GM19193 (cell line): ENCODE measurements at regions not wholly inside any gene's neighbourhood (a gene's known extent, or its start where the extent isn't known, plus 50 kb on each side); places are given as distances from the start of the nearest gene placed in this dataset.

Experiments used
- POLR2A ChIP-seq: IDR thresholded peaks from 4 replicates; pipeline ENCODE4 v1.6.1; 2011; ENCODE audit not compliant: insufficient read depth, insufficient read length; ENCODE audit errors: extremely low read depth

DNA sequence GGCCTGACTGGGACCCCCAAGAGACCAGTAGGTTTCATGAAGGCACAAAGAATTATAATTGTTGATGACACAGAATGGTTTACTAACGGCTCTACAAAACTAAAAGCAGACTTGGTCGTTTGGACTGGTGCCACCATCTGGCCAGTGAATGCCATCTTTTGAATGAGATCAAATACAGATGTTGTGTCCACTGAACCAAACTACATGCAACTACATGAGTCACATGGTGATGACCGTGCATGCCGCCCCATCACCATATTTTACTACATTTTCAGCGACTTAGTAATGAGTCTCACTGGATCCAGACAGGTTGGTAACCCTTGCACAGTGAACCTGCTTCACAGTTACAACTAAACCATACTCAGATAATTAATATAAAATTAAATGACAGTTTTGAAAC is 803.3 kb downstream of the DIPK2A start:
- no peak for TF ChIP-seq POLR2A

DNA sequence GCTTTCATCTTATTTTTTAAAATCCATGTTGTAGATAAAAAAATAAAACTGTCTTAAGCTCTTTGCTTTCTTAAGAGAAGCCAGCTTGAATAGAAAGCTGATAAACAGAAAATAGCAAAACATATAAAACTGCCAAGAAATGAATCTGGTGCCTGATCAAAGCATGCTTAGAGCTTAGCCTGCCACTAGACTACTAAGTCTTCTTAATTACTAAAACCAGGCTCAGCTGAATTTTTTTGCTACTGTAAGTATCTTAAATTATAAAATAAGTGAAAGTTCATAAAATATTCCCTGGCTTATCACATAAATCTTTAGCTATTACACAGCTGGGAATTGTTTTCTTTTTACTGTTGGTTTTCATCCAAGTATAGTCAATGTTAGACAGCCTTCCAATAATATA is 803.9 kb downstream of the DIPK2A start:
- TF ChIP-seq POLR2A = no peak

DNA sequence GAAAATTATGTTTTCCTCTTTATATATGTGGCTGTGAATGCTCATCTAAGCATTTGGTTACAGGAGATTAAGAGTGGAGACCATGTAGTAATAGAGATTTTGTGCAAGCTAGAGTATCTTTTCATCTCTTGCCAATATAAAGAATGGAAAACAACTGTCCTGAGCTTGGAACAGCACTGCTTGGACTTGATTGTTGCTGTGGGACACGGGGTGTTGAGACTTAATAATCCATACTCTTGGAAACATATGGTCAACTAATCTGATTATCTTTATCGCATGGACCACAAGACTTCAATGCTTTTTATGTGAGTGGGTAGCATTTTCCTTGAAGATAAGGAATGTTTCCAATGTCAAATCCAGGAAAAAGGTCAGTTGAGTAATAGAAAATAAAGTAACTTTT is 806.3 kb downstream of the DIPK2A start:
- no peak for TF ChIP-seq POLR2A

DNA sequence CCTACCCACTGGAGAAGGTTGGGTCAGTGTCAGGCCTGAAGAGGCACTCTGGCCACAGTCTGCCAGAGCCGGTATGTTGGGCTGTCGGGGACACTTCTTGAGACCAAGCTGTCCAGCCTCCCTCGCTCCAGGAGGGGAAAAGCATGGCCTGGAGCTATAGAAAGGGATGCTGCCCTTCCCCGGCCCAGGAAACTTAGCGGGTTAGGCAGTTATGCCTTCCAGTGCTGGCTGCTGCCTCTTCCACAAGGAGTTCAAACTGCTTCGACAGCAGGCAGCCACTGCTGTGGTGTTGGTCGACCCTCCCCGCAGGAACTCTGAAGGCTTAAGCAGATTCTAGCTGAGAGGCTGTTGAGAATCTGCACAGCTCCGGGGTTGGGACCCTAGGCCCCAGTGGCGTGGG is 819.4 kb downstream of the DIPK2A start:
- no peak for TF ChIP-seq POLR2A

DNA sequence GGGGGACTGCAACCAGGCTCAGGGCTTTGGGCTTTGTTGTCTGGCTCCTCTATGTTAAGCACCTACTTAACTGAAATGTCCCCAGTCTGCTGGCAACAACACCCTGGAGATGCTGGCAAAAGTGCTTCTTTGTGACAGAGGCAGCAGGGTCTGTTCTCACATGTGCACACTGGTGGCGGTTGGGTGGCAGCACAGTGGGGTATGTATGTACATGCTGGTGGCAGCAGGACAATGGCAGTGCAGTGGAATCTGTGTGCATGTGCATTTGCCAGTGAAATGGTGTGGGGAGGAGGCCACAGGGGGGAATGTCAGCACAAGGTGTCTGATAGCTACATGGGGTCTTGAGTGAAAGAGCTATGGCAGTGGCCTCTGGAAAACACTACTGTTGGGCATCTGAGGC is 830.3 kb downstream of the DIPK2A start:
- TF ChIP-seq POLR2A = no peak

DNA sequence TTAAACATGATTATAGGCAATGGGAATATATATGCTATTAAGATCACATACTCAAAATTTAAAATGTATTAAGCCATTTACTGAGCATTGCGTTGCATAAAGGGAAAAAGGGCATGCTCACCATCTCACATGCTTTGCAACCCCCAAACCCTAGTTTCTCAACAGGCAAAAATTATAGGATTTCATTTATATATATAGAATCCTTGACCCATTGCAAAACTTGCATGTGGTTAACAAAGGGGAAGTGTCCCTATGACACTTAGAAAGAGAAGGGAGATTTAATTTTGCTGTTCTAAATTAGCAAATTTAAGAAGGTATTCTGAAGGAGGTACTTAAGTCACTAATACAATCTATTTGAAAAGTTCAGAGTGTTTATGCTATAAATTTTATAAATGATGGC is 837.8 kb downstream of the DIPK2A start:
- no peak for TF ChIP-seq POLR2A

DNA sequence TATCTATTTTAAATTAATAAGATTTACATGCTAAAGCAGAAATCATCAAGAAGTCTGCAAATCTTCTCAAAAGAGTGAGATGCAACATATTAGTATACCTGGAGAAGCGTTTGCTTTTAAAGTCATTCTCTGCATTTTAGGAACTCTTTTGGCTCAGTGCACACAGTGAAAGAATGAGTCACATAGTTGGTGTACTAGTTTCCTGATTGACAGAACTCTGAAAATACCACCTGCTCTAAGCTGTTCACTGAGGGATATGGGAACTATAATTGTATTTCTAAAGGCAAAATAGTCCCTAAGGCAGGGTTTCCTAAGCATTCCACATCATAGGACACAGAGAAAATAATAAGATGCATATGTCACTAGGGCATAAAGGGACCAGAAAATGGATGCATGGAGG is 838.5 kb downstream of the DIPK2A start:
- TF ChIP-seq POLR2A = no peak

DNA sequence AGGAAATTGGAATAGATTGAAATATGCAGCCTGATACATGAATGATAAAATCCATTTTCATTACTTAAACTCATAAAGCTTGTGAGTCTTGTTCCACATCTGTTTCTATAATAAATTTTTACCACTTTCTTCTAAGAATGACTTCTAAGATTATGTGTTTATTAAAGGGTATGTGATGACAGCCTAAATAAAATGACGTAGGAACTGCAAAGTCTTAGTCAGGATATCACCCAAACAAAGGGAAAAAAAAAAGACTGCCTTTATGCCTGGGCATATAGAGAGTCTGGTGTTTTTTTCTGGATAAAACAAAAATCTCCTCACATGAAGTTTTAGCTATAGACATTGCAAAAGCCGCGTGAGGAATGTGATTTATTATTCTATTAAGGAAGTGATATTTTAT is 844.0 kb downstream of the DIPK2A start:
- TF ChIP-seq POLR2A = no peak

DNA sequence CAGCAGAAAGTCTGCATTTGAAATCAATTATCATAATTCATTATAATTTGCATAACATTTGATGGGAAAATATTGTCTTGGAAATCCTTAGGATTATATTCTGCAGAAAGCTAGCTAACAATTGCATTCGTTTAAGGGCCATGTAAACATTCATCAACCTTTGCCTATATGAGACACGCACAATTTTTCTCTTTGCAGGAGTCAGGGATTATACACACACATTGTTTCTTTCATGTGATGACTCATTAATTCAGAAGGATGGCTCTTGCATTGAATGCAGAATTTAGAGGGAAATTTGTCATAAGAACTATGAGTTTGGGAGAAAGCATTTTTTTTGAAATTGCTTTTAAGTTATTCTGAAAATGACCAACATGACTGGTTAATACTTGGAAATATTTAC is 844.7 kb downstream of the DIPK2A start:
- no peak for TF ChIP-seq POLR2A

DNA sequence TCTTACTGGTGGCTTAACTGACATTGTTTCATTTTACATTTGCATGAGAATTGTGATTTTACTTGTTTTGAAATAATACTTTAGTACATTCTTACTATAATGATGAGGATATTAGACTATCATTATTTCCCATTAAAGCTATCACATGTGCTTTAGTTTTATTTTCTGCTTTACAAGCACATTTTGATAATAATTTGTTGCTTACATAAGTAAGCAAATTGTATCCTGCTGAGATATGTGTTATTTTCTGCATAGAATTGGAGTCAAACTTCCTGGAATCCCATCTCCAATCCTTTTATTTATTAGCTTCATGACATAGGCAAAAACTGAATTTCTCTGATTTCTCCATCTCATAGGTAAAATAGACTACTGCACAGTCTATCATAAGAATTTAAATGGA is 847.4 kb downstream of the DIPK2A start:
- no peak for TF ChIP-seq POLR2A

DNA sequence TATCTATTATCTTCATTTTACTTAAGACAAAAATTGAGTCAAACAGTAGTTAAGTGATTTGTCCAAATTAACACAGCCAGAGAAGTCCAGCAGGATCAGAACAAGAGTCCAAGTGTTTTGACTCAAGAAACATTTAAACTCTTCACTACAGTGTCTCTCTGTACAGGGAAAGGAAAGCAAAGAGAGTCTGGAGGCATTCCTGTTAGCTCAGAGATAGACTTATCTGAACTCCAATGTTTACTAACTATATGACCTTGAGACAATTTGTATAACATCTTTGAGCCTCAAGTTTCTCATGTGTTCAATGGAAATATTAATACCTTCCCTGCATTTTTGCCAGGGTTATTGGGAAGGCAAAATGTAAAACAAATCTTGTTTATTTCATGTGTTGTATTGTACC is 849.1 kb downstream of the DIPK2A start:
- no peak for TF ChIP-seq POLR2A

DNA sequence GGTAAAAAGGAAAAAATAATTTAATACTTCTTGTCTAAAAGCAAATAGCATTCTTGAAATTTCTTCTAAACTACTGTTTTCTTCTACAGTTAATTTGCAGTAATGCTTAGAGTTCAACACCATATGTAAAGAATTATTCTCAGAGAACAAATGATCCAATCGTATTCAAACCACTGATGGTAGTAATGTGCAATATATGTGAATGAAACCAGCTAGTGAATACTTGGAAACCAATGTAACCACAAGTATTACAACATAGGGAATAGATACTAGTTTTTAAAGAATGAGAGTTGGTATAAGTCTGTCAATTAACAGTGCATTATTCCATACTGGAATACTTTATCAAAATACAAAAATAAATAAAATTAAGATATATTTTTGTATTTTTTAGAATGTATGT is 850.0 kb downstream of the DIPK2A start:
- TF ChIP-seq POLR2A = no peak

DNA sequence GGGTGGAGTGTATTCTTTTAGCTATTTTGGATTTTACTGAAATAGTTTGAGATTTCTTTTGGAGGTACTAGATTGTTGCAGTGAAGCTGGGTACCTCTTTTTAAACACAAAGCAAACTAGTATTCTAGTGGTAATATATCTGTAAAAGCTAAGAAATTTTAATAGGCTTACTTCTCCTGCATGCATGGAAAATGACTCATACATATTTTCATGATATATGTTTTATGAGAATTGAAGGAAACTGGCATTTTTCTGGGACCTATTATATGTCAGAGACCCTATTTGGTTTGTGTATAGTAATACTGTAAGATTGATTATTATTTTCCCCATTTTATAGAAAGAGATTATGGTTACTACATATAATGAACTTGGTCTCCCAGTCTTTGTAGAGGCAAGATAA is 851.0 kb downstream of the DIPK2A start:
- TF ChIP-seq POLR2A = no peak

DNA sequence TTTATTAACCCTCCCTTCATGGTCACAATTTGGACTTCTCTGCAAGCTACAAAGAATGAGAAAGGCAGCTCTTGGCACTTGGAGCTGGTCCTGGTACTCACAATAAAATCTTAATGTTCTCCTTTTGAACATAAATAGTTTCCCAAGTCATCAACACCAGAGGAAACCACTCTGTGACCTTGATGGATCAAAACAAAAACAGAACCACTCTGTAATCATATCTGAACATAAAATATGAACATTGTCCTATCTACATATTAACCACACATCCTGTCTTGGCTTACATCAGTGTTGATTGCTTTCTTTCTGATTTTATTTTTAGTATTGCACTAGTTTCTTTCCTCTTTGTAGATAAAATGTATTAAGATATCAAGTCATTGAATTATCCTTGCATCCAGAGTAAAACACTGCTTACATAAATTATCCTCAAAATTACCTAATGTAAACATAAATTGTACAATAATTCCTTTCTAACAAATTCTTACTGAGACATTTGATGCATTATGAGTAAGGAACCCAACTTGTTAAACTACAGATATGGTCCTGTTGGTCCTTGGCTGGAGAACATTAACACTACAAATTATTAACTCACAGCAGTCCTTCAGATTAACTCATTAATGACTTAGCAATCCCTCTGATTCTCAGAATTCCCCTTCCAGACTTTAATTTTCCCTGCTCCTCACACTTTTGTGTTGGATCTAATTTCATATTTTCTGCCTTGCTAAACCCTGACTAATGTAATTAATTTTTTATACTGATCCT is 860.5 kb downstream of the DIPK2A start:
- no peak for TF ChIP-seq POLR2A

DNA sequence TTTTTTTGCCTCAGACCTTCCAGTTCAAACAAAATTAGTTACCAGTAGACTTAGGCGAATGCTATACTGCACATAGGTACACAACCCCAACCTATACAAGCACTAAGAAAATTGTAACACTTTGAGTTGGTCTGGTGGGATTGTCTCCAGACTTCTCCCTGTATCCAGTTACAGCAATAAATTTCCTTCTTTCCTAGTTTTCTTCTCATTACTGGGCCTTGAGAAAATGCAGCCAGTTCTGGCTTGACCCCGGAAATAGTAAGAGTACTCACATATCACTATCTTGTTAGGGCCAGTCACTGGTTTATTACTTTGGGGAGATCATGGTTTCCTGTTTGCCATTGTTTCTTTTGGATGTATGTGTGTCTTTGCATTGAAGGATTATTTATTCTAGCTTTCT is 868.4 kb downstream of the DIPK2A start:
- no peak for TF ChIP-seq POLR2A

DNA sequence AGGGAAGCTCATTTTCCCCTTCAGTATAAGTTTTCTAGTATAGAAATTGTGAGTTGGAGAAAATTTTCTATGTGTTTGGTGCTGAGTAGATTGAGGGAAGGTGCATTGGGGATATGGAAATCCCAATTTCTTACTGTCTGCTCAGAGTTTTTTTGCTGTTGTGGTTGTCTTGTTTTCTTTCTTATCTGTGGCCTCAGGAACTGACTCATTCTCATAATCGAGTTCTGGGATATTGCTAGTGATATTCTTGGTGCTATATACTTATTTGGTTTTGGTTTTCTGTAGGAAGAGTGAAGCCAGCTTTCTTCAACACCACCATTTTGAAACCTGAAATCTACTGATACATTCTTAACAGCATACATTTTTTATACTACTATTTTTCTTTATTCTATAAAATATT is 869.2 kb downstream of the DIPK2A start:
- TF ChIP-seq POLR2A = no peak

DNA sequence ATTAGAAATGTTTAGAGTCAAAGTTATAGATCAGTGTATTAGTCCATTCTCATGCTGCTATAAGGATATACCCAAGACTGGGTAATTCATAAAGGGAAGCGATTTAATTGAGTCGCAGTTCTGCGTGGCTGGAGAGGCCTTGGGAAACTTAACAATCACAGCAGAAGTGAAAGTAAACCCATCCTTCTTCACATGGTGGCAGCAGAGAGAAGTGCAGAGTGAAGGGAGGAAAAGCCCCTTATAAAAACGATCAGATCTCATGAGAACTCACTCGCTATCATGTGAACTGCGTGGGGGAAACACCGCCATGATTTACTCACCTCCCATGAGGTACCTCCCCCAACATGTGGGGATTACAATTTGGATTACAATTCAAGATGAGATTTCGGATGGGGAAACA is 871.5 kb downstream of the DIPK2A start:
- no peak for TF ChIP-seq POLR2A
